G401 (cell line): ENCODE measurements at regions not wholly inside any gene's neighbourhood (a gene's known extent, or its start where the extent isn't known, plus 50 kb on each side); places are given as distances from the start of the nearest gene placed in this dataset.

ENCODE experiments used
- DNase-seq: peaks from one replicate; pipeline ENCODE4 v3.0.0-alpha.2; 2015; ENCODE audit warnings: low spot score
- in situ Hi-C: cut with HindIII; loops from 2 replicates; pipeline ENCODE4 v1.10.0; 2016; ENCODE audit warnings: low sequenced_read_pairs, mixed read lengths

DNA sequence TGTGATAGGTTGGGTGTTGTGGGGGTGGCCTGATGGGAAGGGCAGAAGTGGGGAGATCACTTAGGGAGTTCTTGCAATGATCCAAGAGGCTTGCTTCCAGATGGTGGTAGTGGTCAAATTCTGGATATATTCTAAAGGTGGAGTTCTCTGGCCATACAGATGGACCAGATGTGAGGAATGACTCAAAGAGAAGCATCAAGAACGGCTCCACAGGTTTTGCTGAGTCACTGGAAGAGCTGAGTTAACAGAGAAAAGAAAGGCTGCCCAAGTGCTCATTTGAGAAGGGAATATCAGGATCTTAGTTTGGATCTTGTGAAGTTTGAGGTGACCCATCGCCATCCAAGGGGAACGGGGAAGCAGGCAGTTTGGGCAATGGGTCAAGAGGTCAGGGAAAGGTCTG, 192.9 kb upstream of the GALNT2 start:
- no peak for DNase-seq
- in situ Hi-C loops: no loop called here

DNA sequence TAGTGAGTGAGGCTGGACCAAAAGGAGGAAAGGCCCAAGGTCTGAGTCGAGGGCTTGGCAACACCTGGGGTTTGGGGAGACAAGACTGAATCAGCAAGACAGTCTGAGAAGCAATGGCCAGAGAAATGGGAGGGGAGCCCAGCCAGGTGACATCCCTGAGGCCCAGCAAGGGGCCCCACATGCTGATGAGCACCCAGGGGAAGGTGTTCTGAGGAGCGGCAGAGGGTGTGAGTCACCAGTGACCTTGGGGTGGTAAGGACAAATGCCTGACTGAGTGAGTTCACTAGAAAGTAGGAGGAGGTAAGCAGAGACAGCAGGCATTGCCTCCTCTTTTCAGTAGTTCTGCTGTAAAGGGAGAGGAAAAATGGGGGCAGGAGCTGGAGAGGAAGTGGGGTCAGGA, 192.4 kb upstream of the GALNT2 start:
- in situ Hi-C loops: no loop called here
- no peak for DNase-seq

DNA sequence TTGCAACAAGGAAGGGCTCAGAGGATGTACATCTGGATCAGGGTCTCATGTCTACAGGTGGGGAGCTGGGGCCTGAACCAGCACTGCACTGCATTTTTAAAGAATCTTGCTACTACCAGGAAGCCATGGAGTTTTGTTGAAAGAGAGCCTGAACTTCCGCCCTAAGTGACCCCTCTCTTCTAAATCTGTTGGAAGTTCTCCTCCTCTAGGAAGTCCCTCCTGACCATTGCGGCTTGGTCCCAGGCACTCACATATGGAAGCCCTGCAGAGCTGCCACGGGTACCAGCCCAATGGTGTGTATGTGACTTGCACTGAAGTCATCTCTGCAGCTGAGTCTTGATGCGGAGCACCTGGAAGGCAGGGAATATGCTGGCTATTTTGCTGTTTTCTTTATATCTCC, 192.0 kb upstream of the GALNT2 start:
- no peak for DNase-seq
- in situ Hi-C loops: no loop called here

DNA sequence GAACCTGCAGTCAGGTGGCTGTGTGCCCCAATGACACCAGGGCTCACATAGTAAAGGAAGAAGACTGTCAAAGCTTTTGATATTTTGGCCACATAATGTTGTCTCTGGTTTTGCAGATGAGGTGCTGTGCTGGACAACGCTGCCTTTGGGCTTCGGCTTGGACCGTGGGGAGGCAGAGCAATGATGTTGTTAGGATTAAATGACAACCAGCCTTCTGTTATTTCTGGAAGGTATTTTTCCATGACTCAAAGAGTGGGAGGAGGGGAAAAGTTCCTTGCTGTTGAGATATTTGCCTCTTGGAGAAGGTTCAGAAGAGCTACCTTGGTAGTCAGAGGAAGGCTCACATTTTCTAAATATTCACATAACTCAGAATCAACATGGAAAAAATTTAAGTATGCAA, 187.3 kb upstream of the GALNT2 start:
- no peak for DNase-seq
- in situ Hi-C loops: no loop called here

DNA sequence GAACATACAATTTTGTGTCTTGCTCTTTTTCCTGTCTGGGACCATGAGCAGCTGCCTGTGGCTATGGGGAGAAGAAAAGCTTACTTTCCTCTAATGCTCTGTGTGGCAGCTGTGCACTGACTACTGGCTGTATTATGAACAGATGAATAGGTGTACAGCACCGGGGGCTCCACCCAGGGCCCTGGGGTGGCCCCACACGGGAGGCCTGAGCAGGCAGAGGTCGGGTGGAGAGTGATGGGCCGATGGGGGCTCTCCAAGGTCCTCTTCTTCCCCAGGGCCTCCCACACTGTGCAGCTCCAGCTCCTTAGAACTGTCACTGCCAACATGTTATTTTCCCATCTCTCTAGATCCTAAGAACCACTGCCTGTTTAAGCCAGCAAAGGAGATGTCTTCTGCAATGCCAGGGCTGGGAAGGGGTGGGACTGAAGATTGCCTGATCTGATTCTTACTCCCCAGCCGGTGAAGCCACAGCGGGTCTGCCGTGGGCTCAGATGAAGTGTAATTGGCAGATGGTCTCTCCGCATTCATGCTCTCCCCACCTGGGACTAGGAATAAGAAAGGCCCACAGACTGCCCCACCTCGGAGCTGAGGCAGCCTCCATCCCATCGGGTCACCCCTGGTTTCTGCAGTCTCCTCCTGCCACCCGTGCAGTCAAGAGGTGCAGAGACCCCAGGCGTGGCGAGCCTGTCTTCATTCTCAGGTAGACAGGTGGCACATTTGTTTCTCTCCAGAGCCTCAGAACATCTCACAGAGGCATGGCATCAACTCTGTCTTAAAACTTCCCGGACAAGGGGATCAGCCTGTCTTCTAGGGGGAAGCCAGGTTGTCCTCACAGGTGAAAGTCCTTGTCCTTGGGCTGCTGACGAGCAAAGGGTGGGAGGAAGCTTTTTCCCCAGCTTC, 186.5 kb upstream of the GALNT2 start:
- in situ Hi-C loops: no loop called here
- DNase-seq: no peak

DNA sequence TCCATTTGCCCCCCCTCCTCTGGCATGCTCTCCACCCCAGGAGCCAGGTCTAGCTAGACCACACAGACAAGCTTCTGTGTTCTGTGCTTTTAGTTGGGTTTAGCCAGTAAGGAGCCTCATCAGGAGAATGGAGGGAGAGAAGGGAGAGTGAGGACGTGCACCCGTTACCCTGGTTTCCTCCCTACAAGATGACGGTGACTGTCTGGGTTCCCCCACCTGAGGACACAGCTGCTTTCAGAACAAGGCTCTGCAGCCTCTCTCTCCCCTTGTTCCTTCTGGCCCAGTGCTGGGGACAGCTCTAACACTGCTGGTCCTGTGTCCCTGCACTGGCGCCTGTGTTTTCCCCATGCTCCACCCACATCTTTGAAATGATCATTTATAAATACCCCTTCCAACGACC, 184.4 kb upstream of the GALNT2 start:
- in situ Hi-C loops: no loop called here
- DNase-seq: no peak

DNA sequence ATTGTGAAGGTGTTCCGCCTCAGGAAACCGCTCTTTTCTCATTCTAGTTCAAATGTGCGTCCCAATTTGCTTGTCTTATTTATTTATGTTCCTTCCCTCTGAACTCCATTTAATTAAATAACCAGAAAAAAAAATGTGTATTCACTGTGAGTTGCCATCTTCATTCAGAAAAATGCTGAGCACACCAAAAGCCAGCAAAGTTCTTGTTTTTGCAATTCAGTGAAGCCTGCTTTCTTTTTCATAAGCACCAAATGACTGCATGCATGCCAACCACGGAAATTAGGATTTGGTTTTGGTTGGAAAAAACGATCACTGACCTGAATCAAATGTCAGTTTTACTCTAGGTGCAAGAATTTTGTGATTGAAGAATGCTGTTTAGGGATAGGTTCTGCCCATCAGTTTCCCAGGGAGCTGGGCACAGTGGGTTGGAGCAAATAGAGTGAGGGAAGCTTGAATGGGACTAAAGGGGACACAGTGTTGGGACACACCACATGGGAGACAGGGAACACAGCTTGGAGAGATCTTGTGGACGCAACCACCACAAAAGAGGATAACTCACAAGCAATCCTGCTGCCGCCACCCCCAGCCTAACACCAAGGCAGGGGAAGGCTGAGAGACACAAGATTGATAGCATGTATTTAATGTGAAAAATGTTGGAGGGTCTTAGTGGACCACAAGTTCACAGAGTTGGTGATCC, 183.4 kb upstream of the GALNT2 start:
- in situ Hi-C loops: no loop called here
- DNase-seq: no peak

DNA sequence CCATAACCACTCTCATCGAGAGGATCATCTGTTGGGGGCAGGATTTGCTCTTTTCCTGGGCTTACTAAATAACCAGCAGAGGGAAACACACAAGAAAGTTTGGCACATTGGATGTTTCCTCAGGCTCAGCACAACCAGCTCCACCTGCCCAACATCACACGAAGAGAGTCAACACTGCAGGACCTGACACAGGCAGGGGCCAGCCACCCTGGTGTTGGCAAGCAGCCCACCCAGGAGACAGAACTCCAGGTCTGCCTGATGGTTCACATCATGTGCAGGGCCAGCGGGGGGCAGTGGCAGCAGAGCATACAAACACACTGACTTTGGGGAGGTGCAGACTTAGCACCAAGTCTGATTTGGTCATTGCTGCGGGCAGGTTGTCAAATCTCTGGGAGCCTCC, 182.3 kb upstream of the GALNT2 start:
- in situ Hi-C loops: no loop called here

DNA sequence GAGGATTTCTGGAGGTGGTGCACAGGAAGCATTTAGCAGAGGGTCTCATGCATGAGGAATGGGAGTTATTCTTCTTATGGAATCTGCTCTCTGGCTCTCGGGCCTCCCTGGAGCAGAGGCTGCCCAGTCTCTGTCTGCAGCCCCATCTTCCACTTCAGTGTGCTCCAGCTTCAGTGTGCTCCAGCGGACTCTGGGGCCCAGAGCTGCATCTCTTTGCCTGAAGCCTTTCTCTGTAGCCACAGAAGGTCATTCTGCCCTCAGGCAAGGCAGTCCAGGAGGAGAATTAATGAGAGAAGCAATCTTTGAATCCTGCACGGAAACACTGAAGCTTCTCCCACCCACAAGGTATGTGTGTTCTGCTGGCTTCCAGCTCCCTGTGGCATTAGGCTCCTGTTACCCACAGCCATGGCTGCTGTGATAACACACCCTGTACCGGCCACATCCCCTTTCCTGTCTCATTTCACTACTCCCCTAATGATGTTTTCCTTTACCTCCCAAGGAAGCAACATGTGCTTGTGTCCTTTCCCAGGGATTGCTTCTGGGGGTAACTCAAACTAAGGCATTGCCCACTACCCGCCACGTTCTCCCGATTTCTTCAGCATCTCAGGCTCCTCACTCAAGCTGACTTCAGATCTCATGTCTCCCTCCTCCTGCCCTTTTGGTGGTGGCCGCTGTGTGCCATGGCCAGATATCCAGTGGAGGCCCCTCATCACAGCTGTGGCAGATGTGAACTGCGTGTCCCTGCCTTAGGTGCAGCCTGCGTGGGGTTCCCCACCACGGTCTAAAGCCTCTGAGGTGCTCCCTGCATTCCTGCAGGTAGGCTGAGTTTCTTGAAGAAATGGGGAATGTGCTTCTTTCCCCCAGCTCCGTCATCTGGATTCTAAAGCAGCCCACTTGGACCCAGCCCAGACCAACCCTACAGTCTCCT, 181.2 kb upstream of the GALNT2 start:
- in situ Hi-C loops: no loop called here
- no peak for DNase-seq

More for the DNA sequence above, 182.3 kb upstream of the GALNT2 start:
- DNase-seq: no peak

DNA sequence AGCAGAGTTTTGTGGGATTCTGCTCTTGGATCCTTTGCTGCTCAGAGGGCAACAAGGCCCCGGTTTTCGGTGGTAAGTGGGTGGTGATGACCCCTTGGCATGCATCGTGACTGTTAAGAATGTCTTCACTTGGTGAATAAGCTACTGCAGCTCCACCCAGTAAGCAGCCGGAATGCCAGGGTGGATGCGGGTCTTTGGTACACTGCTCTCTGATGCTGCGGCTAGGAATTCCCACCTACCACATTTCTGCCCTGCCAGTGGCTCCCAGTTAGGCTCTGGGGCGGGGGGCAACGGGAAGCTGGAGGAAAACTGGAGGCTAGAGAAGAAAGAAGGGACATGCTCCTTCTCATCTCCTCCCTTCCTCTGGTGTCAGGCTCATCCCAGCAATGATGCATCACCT, 180.4 kb upstream of the GALNT2 start:
- in situ Hi-C loops: no loop called here
- DNase-seq: no peak

DNA sequence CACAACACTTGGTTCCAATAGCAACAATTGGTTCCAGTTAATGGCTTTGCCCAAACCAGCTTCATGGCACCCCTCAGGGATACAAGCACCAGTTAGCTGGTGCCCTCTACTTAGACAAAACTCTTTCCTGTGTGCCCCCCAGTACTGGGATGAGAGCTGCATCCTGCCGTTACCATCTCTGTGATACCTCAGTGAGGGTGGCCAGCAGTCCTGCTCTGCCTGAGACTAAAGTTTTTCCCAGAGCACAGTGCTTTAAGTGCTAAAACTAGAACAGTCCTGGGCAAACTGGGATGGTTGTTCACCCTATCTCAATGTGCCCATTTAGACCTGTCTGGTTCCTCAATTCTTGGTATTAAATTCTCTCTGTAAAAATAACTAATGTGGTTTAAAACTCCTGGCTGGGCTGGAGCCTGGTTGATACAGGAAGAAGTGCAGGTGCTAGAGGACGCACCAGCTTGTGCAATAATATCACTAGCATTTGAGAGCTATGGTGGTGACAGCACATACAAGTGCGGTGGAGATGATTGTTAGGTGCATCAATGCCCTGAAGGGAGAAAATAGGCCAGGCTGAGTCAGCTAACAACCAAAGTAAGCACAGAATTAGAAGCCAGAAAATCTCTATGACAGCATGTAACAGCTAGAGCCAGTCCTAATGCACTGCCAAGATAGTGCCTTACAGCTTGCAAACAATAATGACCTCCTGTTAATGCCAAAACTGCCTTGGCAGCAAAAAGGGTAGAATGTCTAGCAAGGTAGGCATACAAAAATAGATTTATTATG, 179.8 kb upstream of the GALNT2 start:
- in situ Hi-C loops: no loop called here
- DNase-seq: peak; percentile 88

DNA sequence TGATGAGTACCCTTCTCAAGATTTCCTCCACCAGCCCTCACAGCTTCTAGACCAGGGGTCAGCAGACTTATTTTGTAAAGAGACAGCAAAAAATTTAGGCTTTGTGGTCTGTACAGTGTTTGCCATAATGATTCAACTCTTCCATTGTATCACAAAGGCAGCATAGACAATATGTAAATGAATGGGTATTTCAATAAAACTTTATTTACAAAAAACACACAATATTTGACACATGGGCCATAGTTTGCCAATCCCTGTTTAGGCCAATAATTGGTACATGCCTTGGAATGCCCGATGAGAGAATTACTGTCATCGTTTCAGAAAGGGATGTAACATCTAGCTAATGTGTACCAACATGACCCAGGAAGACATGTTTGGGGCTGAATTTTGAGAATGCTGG, 178.9 kb upstream of the GALNT2 start:
- in situ Hi-C loops: no loop called here

DNA sequence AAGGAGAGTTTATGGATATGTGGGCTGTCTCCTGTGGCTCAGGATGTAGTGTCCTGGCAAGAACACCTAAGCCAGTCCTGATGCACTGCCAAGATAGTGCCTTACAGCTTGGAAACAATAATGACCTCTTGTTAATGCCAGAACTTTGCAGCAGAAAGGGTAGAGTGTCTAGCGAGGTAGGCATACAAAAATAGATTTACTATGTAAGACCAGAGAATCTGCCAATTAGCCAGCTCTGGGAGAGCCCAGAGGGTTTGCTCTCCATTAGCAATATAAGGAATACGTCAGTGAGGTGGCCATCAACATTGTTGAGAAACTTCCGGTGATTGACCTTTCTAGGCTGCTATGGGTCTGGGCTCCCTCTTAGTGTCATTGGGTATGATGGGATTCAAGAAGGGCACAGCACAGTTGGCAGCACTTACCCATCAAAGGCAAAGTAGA, 178.5 kb upstream of the GALNT2 start:
- in situ Hi-C loops: no loop called here
- peak; percentile 45 for DNase-seq

More for the DNA sequence above, 178.9 kb upstream of the GALNT2 start:
- no peak for DNase-seq

DNA sequence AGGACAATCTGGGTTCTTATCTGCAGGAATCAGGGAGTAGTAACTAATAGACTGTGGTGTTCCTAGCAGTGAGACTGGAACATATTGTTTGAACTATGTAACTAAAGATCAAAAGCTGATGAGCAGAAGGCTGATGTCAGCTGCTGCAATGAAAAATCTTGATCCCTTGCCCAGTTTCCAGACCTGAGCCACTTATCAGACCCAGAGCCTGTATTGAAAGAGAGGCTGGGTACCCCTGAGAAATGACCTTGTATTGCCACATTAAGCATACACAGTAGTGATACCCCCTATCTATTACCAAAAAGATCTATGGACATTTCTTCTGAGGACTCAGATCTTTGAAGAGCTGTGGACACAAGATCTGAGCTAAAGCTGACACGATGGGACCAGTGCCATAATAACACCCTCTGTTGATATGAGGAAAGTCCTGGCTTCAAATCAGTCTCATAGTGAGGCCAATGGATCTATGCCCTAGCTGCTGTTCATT, 178.0 kb upstream of the GALNT2 start:
- in situ Hi-C loops: no loop called here

DNA sequence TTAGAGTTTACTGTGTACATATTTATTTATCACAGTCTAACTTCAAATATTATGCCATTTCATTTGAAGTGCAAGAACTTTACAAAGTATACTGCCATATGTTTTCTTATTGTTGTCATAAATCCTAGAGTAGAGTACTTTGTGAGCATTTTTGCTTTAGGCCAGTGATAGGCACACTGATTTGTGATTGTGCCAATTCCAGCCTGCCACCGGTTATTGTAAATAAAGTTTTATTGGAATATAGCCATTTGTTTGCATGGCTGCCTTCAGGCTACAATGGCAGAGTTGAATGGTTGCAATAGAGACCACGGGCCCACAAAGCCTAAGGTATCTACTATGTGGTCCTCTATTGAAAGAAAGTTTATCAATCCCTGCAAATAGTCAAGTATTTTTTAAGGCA, 175.8 kb upstream of the GALNT2 start:
- in situ Hi-C loops: no loop called here
- DNase-seq: no peak

More for the DNA sequence above, 178.0 kb upstream of the GALNT2 start:
- peak; percentile 59 for DNase-seq

DNA sequence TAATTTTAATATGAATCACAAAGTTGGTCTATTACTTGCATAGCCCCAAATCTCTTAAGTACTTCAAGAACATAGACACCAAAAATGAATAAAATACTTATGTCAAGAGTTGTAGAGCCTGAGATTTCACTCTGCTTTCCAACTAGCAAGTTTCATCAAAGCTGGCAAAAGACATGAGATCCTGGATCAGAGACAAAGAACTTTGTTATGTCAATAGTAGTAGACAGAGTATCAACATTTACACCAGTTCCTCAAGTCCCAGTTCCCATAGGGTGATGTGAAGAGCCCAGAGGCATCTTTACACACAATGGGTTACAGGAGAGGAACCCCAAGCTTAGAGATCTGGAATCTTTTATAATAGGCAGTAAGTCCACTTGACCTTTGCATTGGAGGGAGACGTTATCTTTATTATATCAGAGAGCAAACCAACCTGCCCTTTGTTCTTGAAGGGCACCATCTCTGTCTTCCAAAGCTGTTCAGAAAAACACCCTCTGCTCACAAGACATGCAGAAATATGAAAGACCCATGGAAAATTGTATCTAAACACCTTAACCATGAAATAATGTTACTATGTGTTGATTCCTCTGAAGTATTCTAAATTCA, 174.4 kb upstream of the GALNT2 start:
- in situ Hi-C loops: no loop called here
- DNase-seq: no peak

DNA sequence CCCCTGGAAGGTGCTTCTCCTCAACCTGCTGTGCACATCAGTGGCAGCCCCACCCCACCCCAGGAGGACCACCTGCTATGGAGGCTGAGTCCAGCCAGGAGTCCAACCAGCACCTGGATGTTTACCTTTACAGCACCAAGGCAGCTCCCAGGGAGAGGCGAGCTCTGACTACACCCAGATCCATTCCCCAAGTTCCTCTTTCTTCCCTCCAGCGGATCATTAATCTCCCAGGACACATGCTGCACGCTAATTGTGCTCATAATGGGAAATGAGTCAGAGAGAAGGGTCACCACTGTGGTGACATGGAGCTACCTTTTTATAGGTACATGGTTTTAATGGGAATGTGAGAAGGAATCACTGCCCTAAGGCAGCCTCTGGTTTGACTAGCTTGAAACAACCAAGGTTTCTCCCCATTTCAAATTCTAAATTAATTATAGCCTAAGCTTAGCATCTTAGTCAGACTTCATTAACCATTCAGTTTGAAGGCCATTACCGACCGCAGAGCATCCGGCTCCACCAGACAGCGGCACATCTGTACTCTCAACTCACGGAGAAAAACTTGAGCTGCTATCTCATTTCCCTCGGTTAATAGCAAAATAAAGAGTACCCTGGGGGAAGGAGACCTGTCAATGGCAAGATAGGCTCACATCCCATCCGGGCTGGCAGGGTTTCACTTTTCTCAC, 173.1 kb upstream of the GALNT2 start:
- no peak for DNase-seq
- in situ Hi-C loops: no loop called here

DNA sequence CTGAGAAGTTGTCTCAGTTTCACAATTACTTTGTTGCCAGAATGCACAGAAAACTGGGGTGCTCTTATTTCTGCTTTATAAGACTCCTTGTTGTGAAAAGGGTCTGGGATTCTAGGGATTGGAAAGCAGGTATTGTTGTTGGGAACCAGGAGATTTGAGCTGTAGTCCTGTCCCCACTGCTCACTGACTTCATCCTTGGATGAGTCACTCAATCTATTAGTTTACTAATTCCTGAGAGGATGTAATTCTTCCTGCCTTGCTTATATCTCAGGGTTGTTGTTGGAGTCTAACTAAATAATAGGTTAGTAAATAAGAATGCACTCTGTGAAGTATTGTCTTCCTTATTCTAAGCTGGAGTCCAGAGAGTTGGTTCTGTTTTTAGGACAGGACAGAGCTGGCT, 172.5 kb upstream of the GALNT2 start:
- DNase-seq: no peak
- in situ Hi-C loops: no loop called here
